ENCODE measurements at regions not wholly inside any gene's neighbourhood (a gene's known extent, or its start where the extent isn't known, plus 50 kb on each side); places are given as distances from the start of the nearest gene placed in this dataset.
A peak's percentile ranks its signal among the peaks of the same experiment; 100 is the strongest.

DNA sequence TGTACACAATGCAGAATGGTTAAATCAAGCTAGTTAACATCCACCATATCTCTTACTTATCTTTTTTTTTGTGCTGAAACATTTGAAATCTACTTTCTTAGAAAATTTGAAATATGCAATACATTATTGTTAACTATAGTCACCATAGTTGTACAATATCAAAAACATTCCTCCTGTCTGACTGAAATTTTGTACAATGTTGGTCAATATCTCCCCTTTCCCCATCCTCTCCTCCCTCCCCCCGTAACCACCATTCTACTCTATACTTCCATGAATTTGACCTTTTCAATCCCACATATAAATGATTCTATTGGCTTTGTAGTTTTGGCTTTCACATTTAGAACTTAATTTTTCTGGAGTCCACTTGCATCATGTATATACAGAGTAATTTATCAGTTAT lies 63.5 kb upstream of the DCD start:
- DNase-seq: no peak

DNA sequence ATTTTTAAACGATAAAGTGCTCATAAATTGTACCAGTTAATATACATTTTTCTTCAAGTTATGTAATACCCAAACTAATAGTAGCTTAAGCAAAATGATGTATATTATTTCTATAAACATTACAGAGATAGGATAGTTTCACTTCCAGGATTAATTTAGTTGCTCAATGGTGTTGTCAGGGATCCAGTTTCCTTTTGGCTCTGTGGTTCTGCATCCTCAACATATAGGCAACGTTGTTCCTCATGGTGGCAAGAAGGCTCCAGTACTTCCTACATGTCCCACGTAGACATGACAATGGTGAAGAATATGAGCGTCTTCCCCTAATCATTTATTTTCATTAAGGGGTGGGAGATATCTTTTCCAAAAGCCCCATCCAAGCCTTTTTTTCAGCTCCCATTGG lies 60.7 kb upstream of the DCD start:
- no peak for DNase-seq

DNA sequence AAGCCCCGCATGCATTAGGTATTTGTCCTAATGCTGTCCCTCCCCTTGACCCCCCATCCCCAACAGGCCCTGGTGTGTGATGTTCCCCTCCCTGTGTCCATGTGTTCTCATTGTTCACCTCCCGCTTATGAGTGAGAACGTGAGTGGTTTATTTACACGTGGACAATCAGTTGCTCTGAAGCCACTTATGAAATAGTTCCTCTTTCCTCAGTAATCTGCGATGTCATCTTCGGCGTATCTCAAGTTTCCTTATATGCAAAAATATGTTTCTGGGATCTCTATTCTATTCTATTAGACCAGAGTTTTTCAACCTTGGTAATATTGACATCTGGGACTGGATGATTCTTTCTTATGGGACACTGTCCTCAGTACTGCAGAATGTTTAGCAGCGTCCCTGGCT lies 56.0 kb upstream of the DCD start:
- DNase-seq: no peak

DNA sequence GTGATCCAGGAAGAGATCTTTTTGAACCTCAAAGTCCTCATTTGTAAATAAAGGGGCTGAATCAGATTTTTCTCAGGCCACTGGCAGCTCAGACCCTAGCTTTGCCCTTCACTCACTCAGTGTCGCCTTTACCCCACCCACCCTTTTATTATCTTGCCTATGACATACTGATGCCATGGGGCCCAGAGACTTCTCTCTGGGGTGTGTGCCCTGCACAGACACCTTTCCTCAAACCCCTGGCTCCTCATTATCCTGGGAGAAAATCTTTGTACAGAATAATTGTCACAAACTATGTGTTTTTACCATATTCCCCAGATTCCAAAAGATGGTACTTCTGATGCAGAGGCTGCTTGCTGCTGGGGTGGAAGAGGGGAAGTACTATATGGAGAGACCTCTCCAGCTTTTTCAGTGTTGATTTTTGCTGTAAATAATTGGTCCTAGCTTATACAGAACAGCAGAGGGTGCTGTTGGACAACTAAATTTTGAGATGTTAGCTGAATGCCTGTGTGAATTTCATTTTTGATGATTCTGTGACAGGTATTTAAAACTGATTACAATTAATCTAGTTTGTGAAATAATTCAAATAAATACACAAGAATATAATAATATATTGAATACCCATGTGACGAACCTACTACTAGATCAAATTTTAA lies 53.9 kb upstream of the DCD start:
- peak; percentile 67 for DNase-seq

DNA sequence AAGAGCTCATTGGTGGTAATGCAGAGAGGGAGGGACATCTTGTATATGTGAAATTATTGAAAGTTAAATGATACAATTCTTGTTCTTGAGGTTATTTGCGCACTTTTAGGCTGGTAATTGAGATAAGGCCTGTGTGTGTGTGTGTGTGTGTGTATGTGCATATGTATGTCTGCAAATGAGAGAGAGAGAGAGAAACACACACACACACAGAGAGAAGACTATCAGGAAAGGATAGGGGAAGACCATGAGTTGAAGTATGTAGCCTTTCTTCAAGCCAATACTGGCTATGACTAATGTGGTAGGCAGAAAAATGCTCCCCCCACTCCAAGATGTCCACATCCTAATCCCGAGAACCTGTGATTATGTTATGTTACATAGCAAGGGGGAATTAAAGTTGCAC lies 52.7 kb upstream of the DCD start:
- no peak for DNase-seq

DNA sequence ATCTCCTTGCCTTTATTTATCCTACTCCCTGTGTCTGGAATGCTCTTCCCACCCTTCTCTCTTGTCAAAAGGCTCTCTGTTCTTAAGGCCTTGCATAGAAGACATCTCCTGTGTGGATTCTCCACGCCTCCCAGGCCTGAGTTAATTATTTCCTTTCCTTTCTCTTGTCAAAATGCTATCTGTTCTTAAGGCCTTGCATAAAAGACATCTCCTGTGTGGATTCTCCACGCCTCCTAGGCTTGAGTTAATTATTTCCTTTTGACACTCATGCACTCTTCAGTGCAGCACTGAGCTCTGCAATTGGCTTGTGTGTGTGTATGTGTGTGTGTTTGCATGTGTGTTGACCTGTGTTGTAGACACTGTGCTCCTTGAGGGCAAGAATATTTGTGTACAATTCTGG lies 52.1 kb upstream of the DCD start:
- no peak for DNase-seq

Data from CD4-positive, alpha-beta T cell treated with Interleukin-10 for 1 hour (primary cell).